Prostate gland (tissue), 2 donors: ENCODE measurements at regions not wholly inside any gene's neighbourhood (a gene's known extent, or its start where the extent isn't known, plus 50 kb on each side); places are given as distances from the start of the nearest gene placed in this dataset.

Source experiments
- POLR2A ChIP-seq: fragments of 450-650 bp; IDR thresholded peaks from one replicate; pipeline ENCODE4 v1.6.1; 2016; ENCODE audit warnings: antibody characterized with exemption, mild to moderate bottlenecking
- POLR2AphosphoS5 ChIP-seq: sonication (generic); formaldehyde crosslinking; IDR thresholded peaks from one replicate; pipeline ENCODE4 v1.6.1; 2017; ENCODE audit warnings: antibody characterized with exemption
- TF ChIP-seq, protein P1 (sequence below), 4 experiments: fragments of 200-600 bp in 2 of 4; fragments of 450-650 bp in 2 of 4; sonication (generic) in 2 of 4; IDR thresholded peaks; 1 replicate in 3 of 4; 2 replicates in 1 of 4; pipeline ENCODE4 v1.5.1; 2016 to 2019; ENCODE audit warnings: antibody characterized with exemption in 4 of 4, mild to moderate bottlenecking in 2 of 4, moderate library complexity in 2 of 4

DNA sequence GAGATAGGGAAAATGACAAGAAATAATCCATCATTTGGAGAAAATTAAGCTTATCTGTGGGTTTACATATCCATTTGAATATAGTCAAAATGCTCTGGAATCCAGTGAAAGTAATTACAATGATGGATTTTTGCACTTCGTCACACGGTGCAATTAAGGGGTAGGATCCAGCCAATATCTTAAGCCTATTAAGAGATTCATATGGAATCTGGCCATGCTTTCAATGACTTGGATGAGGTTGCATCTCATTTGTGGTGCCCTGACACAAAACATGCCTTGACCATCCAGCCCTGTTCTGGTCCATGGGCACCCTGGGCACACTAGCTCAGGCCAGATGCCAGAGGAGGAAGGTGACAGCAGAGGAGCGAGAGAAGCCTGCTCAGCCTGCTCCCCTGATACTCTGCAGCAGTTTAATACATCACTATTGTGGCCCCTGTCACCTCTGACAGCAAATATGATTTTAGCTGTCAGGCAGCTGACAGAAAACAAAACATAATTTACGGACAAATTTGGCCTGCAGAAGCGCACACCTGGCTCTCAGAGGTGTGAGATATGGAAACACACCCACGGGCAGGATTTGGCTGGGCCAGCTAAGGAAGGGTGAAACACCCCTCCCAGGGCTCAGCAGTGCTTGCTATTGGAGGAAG, 94.1 kb upstream of the ST8SIA3 start:
- TF ChIP-seq, protein P1, sequence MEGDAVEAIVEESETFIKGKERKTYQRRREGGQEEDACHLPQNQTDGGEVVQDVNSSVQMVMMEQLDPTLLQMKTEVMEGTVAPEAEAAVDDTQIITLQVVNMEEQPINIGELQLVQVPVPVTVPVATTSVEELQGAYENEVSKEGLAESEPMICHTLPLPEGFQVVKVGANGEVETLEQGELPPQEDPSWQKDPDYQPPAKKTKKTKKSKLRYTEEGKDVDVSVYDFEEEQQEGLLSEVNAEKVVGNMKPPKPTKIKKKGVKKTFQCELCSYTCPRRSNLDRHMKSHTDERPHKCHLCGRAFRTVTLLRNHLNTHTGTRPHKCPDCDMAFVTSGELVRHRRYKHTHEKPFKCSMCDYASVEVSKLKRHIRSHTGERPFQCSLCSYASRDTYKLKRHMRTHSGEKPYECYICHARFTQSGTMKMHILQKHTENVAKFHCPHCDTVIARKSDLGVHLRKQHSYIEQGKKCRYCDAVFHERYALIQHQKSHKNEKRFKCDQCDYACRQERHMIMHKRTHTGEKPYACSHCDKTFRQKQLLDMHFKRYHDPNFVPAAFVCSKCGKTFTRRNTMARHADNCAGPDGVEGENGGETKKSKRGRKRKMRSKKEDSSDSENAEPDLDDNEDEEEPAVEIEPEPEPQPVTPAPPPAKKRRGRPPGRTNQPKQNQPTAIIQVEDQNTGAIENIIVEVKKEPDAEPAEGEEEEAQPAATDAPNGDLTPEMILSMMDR (IDR thresholded peaks at IDR 0.05): no peak
- TF ChIP-seq POLR2A (no peak), POLR2AphosphoS5 (no peak)
